Prostate gland (tissue), 2 donors: ENCODE measurements at regions not wholly inside any gene's neighbourhood (a gene's known extent, or its start where the extent isn't known, plus 50 kb on each side); places are given as distances from the start of the nearest gene placed in this dataset.

ENCODE experiments used
- DNase-seq: peaks from one replicate; pipeline ENCODE4 v3.0.0-alpha.2; 2019; ENCODE audit warnings: low spot score
- H3K27ac ChIP-seq, 2 donors: fragments of 200-600 bp; sonication (generic); 2 replicates each; pipeline ENCODE4 v1.5.1; 2017 to 2019
- H3K27me3 ChIP-seq: fragments of 200-600 bp; sonication (generic); replicated peaks from 2 replicates; pipeline ENCODE4 v1.5.1; 2019; ENCODE audit not compliant: insufficient read depth
- H3K36me3 ChIP-seq, 2 donors: fragments of 200-600 bp; sonication (generic); 1 replicate in 1 of 2; 2 replicates in 1 of 2; pipeline versions ENCODE4 v1.5.1 to v1.8.1; 2017 to 2019
- H3K4me1 ChIP-seq: fragments of 200-600 bp; sonication (generic); replicated peaks from 2 replicates; pipeline ENCODE4 v1.5.1; 2019
- H3K4me3 ChIP-seq, 2 donors: fragments of 200-600 bp; sonication (generic); 2 replicates each; pipeline ENCODE4 v1.5.1; 2017 to 2019
- H3K9me3 ChIP-seq: fragments of 200-600 bp; sonication (generic); 2 replicates; pipeline ENCODE4 v1.5.1; 2017
- POLR2A ChIP-seq: fragments of 450-650 bp; IDR thresholded peaks from one replicate; pipeline ENCODE4 v1.6.1; 2016; ENCODE audit warnings: antibody characterized with exemption, mild to moderate bottlenecking
- POLR2AphosphoS5 ChIP-seq: sonication (generic); formaldehyde crosslinking; IDR thresholded peaks from one replicate; pipeline ENCODE4 v1.6.1; 2017; ENCODE audit warnings: antibody characterized with exemption
- WGBS: methylation state at CpG from one replicate; pipeline ENCODE4 v1.1.5; 2018; 5-methylcytosine and 5-hydroxymethylcytosine counted together
- intact Hi-C: fragments of 100-400 bp; cut with DNase I; formaldehyde crosslinking; loops from one replicate; pipeline ENCODE4 v1.14.2; 2022
- TF ChIP-seq, protein P1 (sequence below), 4 experiments: fragments of 200-600 bp in 2 of 4; fragments of 450-650 bp in 2 of 4; sonication (generic) in 2 of 4; IDR thresholded peaks; 1 replicate in 3 of 4; 2 replicates in 1 of 4; pipeline ENCODE4 v1.5.1; 2016 to 2019; ENCODE audit warnings: antibody characterized with exemption in 4 of 4, mild to moderate bottlenecking in 2 of 4, moderate library complexity in 2 of 4

DNA sequence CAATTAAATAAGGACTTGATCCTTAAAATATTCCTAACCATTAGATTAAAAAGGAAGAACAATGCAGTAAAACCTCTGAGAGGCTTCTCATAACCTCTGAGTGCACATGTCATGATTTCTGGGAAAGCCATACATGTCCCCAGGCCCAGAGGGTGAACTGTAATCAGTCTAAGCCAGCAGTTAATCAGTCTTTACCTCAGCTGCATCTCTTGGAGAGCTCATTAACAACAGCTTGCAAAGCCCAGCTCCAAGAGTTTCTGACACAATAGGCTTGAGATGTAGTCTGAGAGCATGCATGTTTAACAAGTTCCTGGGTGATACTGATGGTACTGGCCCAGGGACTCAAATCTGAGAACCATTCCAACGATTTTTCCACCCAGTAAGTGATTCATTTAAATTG is 392.1 kb downstream of the DNAH5 start:
- no peak for TF ChIP-seq POLR2AphosphoS5
- TF ChIP-seq POLR2A = no peak
- TF ChIP-seq, protein P1, sequence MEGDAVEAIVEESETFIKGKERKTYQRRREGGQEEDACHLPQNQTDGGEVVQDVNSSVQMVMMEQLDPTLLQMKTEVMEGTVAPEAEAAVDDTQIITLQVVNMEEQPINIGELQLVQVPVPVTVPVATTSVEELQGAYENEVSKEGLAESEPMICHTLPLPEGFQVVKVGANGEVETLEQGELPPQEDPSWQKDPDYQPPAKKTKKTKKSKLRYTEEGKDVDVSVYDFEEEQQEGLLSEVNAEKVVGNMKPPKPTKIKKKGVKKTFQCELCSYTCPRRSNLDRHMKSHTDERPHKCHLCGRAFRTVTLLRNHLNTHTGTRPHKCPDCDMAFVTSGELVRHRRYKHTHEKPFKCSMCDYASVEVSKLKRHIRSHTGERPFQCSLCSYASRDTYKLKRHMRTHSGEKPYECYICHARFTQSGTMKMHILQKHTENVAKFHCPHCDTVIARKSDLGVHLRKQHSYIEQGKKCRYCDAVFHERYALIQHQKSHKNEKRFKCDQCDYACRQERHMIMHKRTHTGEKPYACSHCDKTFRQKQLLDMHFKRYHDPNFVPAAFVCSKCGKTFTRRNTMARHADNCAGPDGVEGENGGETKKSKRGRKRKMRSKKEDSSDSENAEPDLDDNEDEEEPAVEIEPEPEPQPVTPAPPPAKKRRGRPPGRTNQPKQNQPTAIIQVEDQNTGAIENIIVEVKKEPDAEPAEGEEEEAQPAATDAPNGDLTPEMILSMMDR (IDR thresholded peaks at IDR 0.05) = no peak
- no peak overlapping the region for H3K27ac ChIP-seq
- no peak for DNase-seq
- H3K27me3 ChIP-seq = no peaks in the 10 kb centered on the region
- intact Hi-C loops = no loop called here
- 32% methylated on average over 1 of the region's 1 CpG for WGBS
- H3K36me3 ChIP-seq = no peaks in the 10 kb centered on the region
- H3K4me1 ChIP-seq = no peaks in the 10 kb centered on the region
- no peaks in the 10 kb centered on the region for H3K9me3 ChIP-seq
- no peak overlapping the region for H3K4me3 ChIP-seq

DNA sequence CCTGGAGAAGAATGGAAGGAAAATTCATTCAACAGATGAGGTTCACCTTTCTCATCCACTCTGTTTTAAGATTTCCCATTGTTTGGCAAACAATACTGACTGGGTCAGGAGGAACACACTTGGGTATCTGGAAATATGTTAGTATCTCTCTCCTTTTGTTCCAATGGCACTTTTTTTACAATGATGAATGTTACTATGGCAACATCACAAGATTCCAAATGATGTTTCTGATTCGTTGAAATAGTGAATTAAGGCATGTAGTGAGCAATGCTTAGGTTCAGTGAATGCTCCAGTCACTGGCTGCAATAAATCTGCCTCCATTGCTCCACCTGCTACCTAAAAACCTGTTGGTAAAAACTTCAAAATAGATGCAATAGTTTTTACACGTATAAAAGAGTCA is 392.8 kb downstream of the DNAH5 start:
- 46% methylated on average over 2 of the region's 2 CpGs for WGBS
- TF ChIP-seq POLR2AphosphoS5 (no peak), POLR2A (no peak)
- TF ChIP-seq, protein P1 (IDR thresholded peaks at IDR 0.05) = no peak
- Histone ChIP-seq H3K27me3 (no peaks in the 10 kb centered on the region), H3K4me3 (no peak overlapping the region), H3K9me3 (no peaks in the 10 kb centered on the region), H3K27ac (no peak overlapping the region), H3K36me3 (no peaks in the 10 kb centered on the region), H3K4me1 (no peaks in the 10 kb centered on the region)
- no peak for DNase-seq
- intact Hi-C loops = no loop called here

DNA sequence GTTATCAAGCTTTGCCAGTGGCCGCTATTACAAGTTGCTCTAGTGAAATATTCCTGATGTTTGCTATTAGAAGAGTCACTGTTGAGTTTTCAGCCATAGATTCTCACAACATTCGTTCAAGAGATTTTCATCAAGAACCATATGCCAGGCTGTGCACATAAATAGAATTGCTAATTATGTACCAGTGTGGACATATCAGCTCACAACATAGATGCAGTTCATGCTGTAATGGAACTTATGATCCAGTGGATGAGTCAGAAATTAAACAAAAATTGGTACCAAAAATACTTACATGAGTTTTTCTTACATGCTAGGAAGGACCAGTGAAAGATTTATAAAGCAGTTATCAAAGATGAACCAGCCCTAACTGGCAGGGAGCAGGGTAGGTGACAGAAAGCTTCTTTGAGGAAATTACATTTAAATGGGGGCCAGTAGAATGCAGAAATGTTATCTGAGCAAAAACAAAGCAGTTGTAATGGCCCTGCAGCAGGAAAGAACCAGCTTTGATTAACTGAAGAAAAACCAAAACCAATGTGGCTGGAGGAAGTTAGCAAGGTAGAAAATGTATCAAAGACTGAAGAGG is 404.2 kb downstream of the DNAH5 start:
- intact Hi-C loops = no loop called here
- no peaks in the 10 kb centered on the region for H3K27me3 ChIP-seq
- no peak overlapping the region for H3K4me3 ChIP-seq
- no peaks in the 10 kb centered on the region for H3K4me1 ChIP-seq
- 72% methylated on average over 2 of the region's 2 CpGs for WGBS
- TF ChIP-seq, protein P1 (IDR thresholded peaks at IDR 0.05) = no peak
- H3K27ac ChIP-seq = no peak overlapping the region
- H3K36me3 ChIP-seq = no peaks in the 10 kb centered on the region
- H3K9me3 ChIP-seq = no peaks in the 10 kb centered on the region
- DNase-seq = no peak

DNA sequence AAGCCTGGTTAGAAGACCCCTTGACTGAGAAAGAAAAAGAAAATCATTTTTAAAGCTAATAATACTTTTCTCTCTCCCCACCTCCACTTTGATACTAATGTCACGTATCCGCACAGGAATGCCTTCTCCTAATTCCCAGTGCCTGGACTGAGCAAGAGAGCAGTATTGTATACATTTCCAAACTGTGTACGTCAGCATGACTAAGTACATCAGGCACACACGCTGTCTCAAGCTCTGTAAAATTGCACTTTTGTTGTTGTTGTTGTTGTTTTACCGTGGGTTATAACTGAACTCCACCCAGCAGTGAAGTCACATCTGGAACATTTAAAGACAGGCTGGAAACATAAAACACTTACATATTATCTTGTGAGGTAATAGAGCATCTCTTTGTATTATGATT is 407.6 kb downstream of the DNAH5 start:
- no peaks in the 10 kb centered on the region for H3K4me1 ChIP-seq
- no peak overlapping the region for H3K4me3 ChIP-seq
- H3K27me3 ChIP-seq = no peaks in the 10 kb centered on the region
- H3K27ac ChIP-seq = no peak overlapping the region
- intact Hi-C loops = no loop called here
- TF ChIP-seq POLR2A = no peak
- TF ChIP-seq, protein P1 (IDR thresholded peaks at IDR 0.05) = no peak
- TF ChIP-seq POLR2AphosphoS5 = no peak
- no peak for DNase-seq
- 75% methylated on average over 5 of the region's 5 CpGs for WGBS
- no peaks in the 10 kb centered on the region for H3K36me3 ChIP-seq
- no peaks in the 10 kb centered on the region for H3K9me3 ChIP-seq

DNA sequence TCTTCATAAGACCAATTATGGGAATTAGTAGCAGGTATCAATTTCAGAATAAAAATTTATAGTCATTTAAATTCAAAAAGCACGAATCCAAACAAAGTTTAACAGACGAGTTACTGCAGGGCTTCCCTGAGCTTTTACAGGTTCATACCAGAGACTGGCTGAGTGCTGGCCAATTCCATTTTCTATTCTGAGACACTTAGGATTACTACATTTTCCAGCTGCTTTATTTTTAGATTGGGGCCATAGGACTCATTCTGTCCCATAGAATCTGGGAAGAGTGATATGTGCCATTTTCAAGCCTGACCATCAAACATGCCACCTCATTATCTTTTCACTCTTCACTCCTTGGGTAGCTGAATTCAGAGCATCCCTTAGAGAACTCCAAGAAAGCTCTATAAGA is 410.7 kb downstream of the DNAH5 start:
- intact Hi-C loops = no loop called here
- TF ChIP-seq POLR2AphosphoS5 (no peak), POLR2A (no peak)
- TF ChIP-seq, protein P1 (IDR thresholded peaks at IDR 0.05) = no peak
- Histone ChIP-seq H3K36me3 (no peaks in the 10 kb centered on the region), H3K4me3 (no peak overlapping the region), H3K9me3 (no peaks in the 10 kb centered on the region), H3K4me1 (no peaks in the 10 kb centered on the region), H3K27me3 (no peaks in the 10 kb centered on the region), H3K27ac (no peak overlapping the region)
- 61% methylated on average over 2 of the region's 2 CpGs for WGBS
- DNase-seq = no peak
